Brain microvascular endothelial cell (primary cell): ENCODE measurements at regions not wholly inside any gene's neighbourhood (a gene's known extent, or its start where the extent isn't known, plus 50 kb on each side); places are given as distances from the start of the nearest gene placed in this dataset.

Experiments
- DNase-seq: peaks from one replicate; pipeline ENCODE4 v3.0.0-alpha.2; 2020
- H3K27ac ChIP-seq: fragments of 250-450 bp; sonication (Bioruptor Pico); 2 replicates; pipeline ENCODE4 v1.5.1; 2020; ENCODE audit warnings: mild to moderate bottlenecking, moderate library complexity
- H3K27me3 ChIP-seq: fragments of 250-450 bp; sonication (Bioruptor Pico); replicated peaks from 2 replicates; pipeline ENCODE4 v1.5.1; 2020; ENCODE audit warnings: mild to moderate bottlenecking
- H3K36me3 ChIP-seq: fragments of 250-450 bp; sonication (Bioruptor Pico); replicated peaks from 2 replicates; pipeline ENCODE4 v1.5.1; 2020; ENCODE audit warnings: mild to moderate bottlenecking
- H3K4me3 ChIP-seq: 2 replicates; pipeline ENCODE4 v1.5.1; 2011; ENCODE audit warnings: low read depth, mild to moderate bottlenecking, control low read depth, low read length, moderate library complexity
- in situ Hi-C: cut with HindIII; loops from 2 replicates; pipeline ENCODE4 v1.10.0; 2017; ENCODE audit warnings: low sequenced_read_pairs, low pct_ligation_motif_present
- TF ChIP-seq, protein P1 (sequence below): IDR thresholded peaks from 2 replicates; pipeline ENCODE4 v1.5.1; 2011; ENCODE audit warnings: low read depth, mild to moderate bottlenecking, moderate library complexity, low read length, control low read depth, inconsistent platforms; ENCODE audit errors: missing control alignments

DNA sequence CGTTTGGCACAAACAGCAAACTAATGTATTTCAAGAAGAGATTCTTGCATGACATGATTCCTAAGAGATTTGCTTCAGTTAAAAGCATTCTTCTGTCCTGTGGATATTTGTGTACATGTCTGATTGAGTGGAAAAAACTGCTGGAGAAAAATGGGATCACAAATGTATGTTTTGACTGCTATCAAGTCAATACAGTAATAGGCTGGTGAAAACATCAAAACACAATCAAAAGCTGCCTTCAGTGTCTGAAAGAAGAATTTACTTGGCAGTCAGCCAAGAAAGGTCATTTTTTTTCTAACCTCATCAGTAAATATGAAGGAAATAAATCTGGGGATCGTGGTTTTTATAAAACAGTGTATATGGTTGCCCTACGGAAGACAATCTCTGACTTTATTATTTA is 1214.8 kb downstream of the NSUN3 start:
- Histone ChIP-seq H3K4me3 (no peak overlapping the region), H3K27ac (no peak overlapping the region), H3K36me3 (no peaks in the 10 kb centered on the region), H3K27me3 (no peaks in the 10 kb centered on the region)
- TF ChIP-seq, protein P1, sequence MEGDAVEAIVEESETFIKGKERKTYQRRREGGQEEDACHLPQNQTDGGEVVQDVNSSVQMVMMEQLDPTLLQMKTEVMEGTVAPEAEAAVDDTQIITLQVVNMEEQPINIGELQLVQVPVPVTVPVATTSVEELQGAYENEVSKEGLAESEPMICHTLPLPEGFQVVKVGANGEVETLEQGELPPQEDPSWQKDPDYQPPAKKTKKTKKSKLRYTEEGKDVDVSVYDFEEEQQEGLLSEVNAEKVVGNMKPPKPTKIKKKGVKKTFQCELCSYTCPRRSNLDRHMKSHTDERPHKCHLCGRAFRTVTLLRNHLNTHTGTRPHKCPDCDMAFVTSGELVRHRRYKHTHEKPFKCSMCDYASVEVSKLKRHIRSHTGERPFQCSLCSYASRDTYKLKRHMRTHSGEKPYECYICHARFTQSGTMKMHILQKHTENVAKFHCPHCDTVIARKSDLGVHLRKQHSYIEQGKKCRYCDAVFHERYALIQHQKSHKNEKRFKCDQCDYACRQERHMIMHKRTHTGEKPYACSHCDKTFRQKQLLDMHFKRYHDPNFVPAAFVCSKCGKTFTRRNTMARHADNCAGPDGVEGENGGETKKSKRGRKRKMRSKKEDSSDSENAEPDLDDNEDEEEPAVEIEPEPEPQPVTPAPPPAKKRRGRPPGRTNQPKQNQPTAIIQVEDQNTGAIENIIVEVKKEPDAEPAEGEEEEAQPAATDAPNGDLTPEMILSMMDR = no peak
- DNase-seq = no peak
- in situ Hi-C loops = no loop called here

DNA sequence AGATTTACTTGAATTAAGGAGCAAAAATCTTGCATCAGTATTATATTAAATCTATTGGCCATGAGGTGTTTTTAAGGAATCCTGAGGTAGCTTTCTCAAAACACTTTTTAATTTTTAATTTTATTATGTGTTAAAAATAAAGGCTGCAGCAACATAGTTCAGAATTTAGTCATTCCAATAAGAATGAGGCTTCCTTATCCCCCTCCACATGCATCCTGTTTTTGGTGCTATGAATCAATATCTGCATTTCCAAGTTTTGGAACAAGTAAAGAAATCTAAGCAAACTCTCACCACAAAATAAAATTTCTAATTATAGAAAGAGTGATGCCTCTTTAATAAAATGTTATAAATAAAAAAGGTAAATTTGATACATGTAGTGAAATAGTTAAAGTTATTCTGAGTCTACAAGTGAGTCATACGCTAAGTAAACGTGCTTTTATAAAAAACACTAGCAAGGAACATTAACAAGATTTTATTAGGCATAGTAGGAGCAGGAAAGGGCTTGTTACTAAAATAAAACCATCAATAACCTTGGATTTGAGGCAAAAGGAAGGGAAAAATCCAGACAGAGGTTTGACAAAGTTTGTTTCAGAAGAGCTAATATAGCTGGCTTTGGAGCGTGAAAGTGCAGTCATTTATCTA is 1218.0 kb downstream of the NSUN3 start:
- TF ChIP-seq, protein P1 = no peak
- no peak overlapping the region for H3K4me3 ChIP-seq
- H3K36me3 ChIP-seq = no peaks in the 10 kb centered on the region
- H3K27ac ChIP-seq = no peak overlapping the region
- in situ Hi-C loops = no loop called here
- no peaks in the 10 kb centered on the region for H3K27me3 ChIP-seq
- DNase-seq = no peak

DNA sequence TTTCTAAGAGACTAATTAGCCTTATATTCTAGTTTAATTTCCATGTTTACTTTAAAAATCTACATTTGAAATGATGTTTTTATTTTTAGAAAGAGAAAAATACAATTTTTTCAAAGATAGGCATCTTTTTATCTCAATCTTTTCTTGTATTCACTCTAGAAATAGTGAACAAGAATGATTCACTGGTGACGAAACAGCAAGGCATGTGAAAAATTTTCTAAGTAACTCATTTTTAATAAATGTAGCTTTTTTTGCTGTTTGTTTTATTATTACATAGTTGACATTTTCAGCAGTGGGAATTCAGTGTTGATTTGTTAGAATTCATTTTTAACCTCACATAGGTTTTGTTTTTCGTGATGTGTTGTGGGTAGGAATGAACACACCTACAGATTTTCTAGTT is 1226.4 kb downstream of the NSUN3 start:
- Histone ChIP-seq H3K27me3 (no peaks in the 10 kb centered on the region), H3K4me3 (no peak overlapping the region), H3K36me3 (no peaks in the 10 kb centered on the region), H3K27ac (peak overlapping the region; percentile 53)
- TF ChIP-seq, protein P1 = no peak
- peak; percentile 57 for DNase-seq
- in situ Hi-C loops = no loop called here

DNA sequence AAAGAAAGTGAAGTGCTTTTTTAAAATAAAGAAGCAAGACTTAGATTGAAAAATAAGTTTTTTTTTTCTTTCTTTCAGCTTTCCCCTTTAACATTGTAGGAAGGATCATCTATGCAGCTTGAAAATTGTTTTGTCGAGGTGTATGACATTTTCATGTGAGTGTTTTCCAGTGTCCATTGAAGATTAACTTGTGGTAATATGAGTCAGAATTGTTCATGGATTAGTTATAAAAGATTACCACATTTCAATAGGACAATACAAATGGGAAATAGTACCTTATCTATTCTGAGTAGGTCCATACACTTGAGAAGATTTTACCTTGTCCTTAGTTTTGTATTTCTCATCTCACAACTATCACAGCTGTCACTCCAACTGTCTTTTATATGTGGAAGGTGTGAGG is 1234.7 kb downstream of the NSUN3 start:
- TF ChIP-seq, protein P1 = no peak
- Histone ChIP-seq H3K27me3 (no peaks in the 10 kb centered on the region), H3K36me3 (no peaks in the 10 kb centered on the region), H3K4me3 (no peak overlapping the region), H3K27ac (no peak overlapping the region)
- no peak for DNase-seq
- in situ Hi-C loops = no loop called here

DNA sequence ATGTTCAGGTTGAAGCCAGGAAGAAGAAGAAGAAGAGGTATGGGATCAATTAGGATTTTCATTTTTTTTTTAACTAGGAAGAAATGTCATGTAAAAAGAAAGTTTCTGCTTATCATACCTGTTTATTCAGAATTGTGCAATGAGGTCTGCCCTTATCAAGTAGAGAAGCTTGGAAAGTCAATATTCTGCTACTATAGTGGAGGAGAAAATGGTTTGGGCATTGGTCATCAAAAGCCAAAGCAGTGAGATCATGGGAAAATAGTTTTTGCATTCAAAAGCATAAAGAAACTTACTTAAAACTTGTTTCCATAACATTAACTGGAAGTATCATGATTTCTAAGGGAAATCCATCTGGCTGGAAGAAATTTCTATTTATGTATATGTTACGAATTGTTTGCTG is 1239.2 kb downstream of the NSUN3 start:
- Histone ChIP-seq H3K27ac (peak overlapping the region; percentile 67), H3K27me3 (no peaks in the 10 kb centered on the region), H3K36me3 (no peaks in the 10 kb centered on the region), H3K4me3 (no peak overlapping the region)
- in situ Hi-C loops = no loop called here
- DNase-seq = peak; percentile 86
- TF ChIP-seq, protein P1 = no peak

DNA sequence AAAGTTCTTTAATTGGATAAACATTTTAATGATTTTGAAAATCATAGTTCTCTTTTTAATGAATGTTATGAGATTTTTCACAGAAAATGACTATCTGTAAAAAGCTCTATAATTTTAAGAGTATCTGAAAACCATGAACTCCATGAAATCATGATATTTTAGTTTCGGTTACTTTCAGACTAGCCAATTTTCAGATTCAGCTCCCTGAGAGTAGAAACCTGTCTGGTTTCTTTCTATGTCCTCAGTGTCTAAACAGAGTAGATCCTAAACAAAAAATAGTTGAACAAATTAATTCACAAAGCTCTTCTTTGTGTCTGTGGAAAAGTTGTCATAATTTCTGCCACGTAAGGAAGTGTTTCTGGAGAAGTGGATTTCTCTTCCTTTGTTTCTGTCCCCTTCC is 1247.7 kb downstream of the NSUN3 start:
- in situ Hi-C loops = no loop called here
- DNase-seq = no peak
- Histone ChIP-seq H3K36me3 (no peaks in the 10 kb centered on the region), H3K27me3 (no peaks in the 10 kb centered on the region), H3K4me3 (no peak overlapping the region), H3K27ac (no peak overlapping the region)
- TF ChIP-seq, protein P1 = no peak
